ENCODE measurements at regions not wholly inside any gene's neighbourhood (a gene's known extent, or its start where the extent isn't known, plus 50 kb on each side); places are given as distances from the start of the nearest gene placed in this dataset.
"Not testable (repeated sequence)": the region's sequence is repeated elsewhere in the genome, so short reads cannot be mapped to it uniquely, and the experiment has no call there.

- DNase-seq: no peak
These were observed 586.0 kb downstream of the EBF1 start for GRCh38 chr5:158513490-158514318.

DNA sequence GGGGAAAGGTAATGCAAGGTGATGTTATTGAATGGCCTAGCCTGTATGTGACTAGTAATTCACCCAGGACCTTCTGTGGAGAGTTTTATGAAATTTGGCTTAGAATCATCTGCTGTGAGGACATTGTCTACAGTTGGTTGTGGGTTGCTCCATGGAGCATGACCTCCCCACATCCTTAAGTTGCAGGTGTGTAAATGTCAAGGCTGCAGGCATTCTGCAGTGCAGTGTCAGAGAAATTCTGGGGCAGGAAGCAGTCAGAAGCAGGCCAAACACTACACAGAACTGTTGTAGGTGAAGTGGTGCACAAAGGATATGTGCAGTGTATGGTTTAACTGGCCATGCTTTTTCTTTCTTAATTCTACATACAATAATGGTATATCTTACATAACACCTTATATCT is 588.3 kb downstream of the EBF1 start:
- DNase-seq: no peak

GRCh38 chr5:158510479-158510878 is 589.2 kb downstream of the EBF1 start:
- DNase-seq: no peak

GRCh38 chr5:158506648-158507047 is 593.1 kb downstream of the EBF1 start:
- DNase-seq: no peak

DNA sequence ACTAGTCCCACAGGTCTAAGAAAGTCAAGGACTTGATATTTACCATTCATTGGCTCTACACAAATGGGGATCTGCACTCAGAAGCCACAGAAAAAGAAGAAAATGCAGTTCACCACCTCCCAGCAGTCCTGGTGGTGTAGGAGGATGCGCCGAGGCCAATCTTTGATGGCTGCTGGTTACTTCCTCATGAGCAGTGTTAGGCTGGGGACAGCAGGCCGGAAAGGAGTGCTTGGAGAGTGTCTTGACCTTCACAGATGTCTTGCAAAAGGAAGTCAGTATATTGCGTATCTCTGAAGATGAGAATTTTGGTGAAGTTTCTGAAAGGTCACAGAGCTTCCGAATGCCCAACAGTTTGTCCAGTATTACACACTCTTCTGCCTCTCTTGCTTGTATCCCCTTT is 597.0 kb downstream of the EBF1 start:
- DNase-seq: no peak

GRCh38 chr5:158499892-158500418 is 599.8 kb downstream of the EBF1 start:
- DNase-seq: no peak

GRCh38 chr5:158499075-158499891 is 600.4 kb downstream of the EBF1 start:
- DNase-seq: no peak

GRCh38 chr5:158496624-158497023 is 603.1 kb downstream of the EBF1 start:
- no peak for DNase-seq

- no peak for DNase-seq
These were observed 605.2 kb downstream of the EBF1 start for GRCh38 chr5:158494541-158494940.

GRCh38 chr5:158494044-158494443 is 605.7 kb downstream of the EBF1 start:
- not testable (repeated sequence) for DNase-seq

- DNase-seq: no peak
These were observed 606.9 kb downstream of the EBF1 start for GRCh38 chr5:158492841-158493242.

DNA sequence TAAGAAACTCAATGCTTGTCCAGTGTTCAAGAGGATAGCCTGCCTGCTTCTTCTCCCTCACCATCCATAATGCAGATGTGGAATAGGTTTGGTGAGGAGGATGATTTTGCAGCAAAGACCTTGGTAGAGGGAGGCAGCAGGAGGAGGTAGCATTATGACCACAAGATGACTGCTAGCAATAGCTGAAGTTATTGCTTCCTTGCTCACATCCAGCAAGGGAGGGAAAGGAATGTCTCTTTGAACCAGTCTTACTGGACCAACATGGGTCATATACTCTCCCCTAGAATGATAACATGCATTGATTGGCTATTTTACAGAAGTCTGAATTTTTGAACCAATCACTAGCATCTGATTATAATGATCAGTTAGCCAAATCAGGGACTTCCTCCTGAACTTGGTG is 607.6 kb downstream of the EBF1 start:
- DNase-seq: no peak

- no peak for DNase-seq
These were observed 612.1 kb downstream of the EBF1 start for GRCh38 chr5:158487664-158488063.

- no peak for DNase-seq
These were observed 612.6 kb downstream of the EBF1 start for GRCh38 chr5:158487156-158487555.

DNA sequence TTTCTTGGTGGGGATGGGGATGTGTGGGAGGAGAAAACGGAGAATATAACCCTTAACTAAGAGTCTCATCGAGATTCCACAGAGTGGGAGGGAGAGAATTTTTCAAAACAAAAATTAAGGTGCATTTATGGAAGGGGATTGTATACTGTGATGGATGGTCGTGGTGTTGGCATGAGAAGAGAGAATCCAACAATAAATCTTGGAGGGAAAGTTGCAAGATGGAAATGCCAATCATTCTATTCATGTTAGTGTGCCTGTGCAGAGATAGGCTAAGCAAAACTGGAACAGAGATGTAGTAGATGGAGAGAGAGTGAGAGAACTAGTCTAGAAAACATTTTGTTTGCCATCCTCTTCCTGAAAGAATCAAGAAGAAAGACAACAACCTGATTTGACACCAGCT is 613.1 kb downstream of the EBF1 start:
- DNase-seq: no peak

GRCh38 chr5:158485604-158486081 is 614.1 kb downstream of the EBF1 start:
- no peak for DNase-seq

DNA sequence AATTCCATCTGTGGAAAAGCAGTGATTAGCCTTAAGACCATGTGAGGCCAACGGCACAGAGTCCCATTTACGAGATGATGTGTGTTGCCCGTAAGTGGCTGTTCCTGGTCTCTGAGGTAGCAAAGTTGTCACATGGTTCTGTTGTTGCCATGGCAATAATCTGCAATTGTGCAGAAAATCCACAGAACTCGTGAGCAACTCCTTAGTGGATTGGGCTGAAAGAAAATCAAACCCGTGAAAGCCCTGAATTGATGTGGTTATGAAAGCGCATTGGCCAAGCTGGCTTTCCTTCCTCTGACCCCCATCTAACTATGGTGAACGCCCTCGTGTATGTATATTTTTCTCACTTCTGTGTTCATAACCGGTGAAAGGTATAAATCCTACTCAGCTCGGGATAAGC is 614.7 kb downstream of the EBF1 start:
- no peak for DNase-seq

GRCh38 chr5:158484150-158484549 is 615.6 kb downstream of the EBF1 start:
- no peak for DNase-seq

GRCh38 chr5:158483281-158483860 is 616.3 kb downstream of the EBF1 start:
- no peak for DNase-seq

DNA sequence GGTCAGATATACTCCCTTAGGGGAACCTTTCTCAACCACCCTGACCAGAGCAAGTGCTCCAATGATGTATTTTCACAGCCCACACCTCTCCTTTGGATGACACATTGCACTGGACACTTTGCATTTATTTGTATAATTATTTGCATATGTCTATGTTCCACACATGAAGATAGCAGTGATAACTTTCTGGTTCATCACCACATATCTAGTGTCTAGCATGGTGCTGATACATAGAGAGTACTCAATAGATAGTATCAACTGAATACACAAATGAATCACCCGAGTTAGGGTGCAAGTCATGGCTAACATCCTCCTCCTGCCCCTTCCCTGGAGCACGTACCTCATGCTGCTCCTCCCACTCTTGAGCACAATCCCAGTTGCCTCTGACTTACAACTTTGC is 617.6 kb downstream of the EBF1 start:
- no peak for DNase-seq

DNA sequence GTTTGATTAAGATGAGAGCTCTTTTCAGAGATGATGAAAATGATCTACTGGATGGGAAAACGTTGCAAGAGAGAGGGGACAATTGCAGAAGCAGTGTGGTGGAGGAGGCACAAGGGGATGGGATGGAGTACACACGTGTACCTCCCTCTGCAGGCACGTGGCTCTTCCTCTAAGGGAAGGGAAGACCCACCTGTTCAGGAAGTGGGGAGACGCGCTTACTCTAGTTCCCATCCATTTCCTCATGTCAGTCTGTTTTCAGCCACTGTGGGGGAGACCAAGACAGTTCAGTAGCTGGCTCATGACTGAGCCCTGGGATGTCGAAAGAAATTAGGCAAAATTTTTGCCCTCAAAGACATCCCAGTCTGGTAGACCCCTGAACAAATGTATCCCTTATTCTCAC is 619.2 kb upstream of the CLINT1 start:
- DNase-seq: no peak

DNA sequence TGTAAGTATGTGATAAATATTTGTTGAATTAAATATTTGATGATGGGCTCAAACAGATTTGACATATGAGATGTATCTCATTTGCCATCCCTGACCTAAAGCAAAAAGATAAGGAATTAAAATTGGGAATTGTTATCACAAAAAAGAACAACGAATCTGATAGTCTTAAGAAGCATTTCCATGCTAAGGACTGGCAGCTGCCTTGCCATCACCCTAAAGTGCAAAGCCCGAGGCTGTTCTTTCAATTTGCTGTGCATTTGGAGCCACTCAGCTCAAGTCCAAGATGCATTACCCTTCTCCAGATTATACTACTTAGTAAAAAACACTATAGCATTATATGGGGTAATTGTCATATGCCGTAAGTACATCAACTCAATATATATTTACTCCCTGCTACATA is 618.3 kb upstream of the CLINT1 start:
- DNase-seq: no peak

DNA sequence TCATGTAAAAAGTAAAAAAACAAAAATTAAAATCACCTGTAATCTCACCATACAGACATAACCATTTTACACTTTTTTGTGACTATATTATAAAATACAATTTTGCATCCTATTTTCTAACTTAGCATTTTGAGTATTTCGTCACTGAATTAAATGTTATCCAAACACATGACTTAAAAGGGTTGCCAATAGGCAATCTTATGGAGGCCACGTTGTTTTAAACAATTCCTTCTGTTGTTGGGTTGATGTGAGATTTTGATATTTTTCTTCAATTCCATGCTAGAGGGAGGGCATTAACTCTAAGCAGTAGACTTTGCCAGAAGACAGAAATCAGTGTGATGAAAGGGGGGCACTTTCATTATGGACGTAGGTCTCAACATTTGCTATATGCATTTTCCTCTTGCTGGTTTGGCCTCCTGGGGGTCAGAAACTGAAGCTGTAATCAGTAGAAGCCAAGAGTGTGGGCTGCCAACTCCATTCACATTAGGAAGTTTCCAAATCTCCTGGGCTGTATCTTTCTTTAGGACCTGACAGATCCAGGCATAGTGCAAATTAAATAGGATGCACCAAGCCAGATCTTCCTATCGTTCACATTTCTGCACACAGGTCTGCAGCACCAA is 614.2 kb upstream of the CLINT1 start:
- no peak for DNase-seq
